HPDE6-E6E7 (cell line): ENCODE measurements at regions not wholly inside any gene's neighbourhood (a gene's known extent, or its start where the extent isn't known, plus 50 kb on each side); places are given as distances from the start of the nearest gene placed in this dataset.
"Not testable (repeated sequence)": the region's sequence is repeated elsewhere in the genome, so short reads cannot be mapped to it uniquely, and the experiment has no call there.

Experiments
- DNase-seq: peaks from one replicate; pipeline ENCODE4 v3.0.0; 2011; ENCODE audit warnings: missing footprints; ENCODE audit errors: extremely low spot score

GRCh38 chr2:36235426-36235825, 120.2 kb upstream of the CRIM1 start:
- DNase-seq = no peak

DNA sequence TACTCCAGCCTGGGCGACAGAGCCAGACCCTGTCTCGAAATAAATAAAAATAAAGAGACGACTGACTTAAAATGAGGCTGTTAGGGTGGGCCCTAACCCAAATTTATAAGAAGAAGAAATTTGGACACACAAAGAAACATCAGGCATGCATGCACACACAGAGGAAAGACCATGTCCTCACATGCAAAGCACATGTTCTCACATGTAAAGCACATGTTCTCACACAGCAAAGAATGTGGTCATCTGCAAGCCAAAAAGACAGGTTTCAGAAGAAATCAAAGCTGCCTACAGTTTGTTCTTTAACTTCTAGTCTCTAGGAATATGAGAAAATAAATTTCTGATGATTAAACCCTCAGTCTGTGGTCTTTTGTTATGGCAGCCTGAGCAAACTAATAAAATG, 132.3 kb upstream of the CRIM1 start:
- DNase-seq = no peak

DNA sequence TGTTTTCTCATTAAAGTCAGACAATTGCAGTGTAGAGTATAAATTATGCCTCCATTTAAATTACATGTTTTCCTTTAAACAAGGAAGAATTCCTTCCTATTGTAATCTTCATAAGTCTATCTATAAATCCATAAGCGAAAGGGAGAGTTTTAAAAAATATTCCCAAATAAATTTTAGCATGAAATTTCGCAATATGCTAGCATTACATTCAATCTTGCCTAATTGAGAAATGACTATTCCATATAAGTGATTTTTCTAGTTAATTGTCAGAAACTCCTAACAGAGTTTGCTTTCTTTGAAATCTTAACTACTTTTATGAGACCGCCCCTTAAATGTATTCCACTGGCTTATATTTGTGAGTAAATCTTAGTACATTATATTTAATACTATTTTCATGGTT, 133.1 kb upstream of the CRIM1 start:
- no peak for DNase-seq

GRCh38 chr2:36214691-36215090, 140.9 kb upstream of the CRIM1 start:
- DNase-seq = no peak

GRCh38 chr2:36203366-36203765, 152.2 kb upstream of the CRIM1 start:
- DNase-seq = no peak

GRCh38 chr2:36197181-36197971, 158.2 kb upstream of the CRIM1 start:
- DNase-seq = no peak

GRCh38 chr2:36193680-36194079, 161.9 kb upstream of the CRIM1 start:
- no peak for DNase-seq

DNA sequence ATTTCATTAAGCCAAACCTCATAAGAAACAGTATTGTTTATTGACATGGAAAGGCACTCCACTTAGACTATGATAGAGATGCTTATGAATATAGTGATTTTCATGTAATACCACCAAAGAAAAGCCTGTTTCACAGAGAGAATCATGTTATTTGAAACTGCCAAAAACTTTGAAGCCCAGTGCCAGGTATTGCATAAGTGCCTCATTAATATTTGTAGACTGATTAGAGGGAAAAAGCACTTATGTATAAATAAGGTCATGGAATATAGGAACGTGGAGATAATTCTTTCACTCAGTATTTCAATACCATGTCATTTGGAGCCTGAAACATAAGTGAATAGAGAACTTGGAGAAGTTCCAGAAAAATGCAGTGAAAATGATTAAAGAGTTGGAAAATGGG, 162.6 kb upstream of the CRIM1 start:
- no peak for DNase-seq

DNA sequence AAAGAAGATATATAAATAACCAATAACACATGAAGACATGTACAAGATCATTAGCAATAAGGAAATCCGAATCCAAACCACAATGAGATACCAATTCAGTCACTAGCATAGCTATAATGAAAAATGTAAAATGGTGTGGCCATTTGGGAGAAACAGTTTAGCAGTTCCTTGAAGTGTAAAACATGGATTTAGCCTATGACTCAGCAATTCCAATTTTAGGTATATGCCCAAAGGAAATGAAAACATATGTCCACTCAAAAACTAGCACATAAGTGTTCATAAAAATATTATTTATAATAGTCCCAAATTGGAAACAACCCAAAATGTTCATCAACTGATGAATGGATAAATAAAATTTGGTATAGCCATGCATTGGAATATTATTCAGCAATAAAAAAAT, 165.5 kb upstream of the CRIM1 start:
- no peak for DNase-seq

DNA sequence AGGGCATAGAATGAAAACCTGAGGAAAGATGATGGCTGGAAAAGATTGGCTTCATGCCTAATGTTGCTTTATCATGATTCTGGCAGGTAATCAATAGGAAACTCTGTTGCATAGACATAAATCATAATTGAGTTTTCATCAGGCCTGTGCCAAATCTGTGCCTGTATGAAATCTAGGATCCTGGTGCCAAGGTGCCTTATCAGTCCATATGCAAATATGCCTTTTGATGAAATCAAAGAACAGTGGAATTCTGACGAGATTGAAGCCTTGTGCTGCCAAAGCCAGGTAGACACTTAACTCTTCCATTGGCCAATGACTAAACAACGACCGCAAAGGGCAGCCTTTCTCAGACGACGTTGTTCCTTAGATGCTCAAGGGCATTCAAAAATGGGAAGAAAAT, 170.0 kb upstream of the CRIM1 start:
- DNase-seq = no peak

DNA sequence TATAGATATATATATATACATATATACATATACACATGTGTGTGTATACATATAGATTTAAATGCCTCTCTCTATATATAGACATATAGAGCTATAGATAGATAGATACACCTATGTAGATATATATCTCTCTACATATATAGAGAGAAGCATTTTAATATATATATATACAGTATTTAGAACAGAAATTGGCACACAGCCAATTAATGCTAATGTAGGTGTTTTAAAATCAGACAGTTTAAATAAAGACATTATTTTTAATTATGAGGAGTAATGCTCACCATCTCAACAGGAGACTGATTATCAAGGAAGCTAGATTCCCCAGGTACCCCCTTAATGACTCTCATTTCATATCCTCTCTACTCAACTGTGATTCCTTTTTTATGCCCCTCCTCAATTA, 170.7 kb upstream of the CRIM1 start:
- DNase-seq = no peak

GRCh38 chr2:36180789-36181482, 174.6 kb upstream of the CRIM1 start:
- DNase-seq = not testable (repeated sequence)

- DNase-seq = not testable (repeated sequence)
Measured at GRCh38 chr2:36180293-36180692, 175.3 kb upstream of the CRIM1 start.

DNA sequence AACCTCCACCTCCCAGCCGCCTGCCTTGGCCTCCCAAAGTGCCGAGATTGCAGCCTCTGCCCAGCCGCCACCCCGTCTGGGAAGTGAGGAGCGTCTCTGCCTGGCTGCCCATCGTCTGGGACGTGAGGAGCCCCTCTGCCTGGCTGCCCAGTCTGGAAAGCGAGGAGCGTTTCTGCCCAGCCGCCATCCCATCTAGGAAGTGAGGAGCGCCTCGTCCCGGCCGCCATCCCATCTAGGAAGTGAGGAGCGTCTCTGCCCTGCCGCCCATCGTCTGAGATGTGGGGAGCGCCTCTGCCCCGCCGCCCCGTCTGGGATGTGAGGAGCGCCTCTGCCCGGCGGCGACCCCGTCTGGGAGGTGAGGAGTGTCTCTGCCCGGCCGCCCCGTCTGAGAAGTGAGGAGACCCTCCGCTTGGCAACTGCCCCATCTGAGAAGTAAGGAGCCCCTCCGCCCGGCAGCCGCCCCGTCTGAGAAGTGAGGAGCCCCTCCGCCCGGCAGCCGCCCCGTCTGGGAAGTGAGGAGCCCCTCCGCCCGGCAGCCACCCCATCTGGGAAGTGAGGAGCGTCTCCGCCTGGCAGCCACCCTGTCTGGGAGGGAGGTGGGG, 175.8 kb upstream of the CRIM1 start:
- not testable (repeated sequence) for DNase-seq

DNA sequence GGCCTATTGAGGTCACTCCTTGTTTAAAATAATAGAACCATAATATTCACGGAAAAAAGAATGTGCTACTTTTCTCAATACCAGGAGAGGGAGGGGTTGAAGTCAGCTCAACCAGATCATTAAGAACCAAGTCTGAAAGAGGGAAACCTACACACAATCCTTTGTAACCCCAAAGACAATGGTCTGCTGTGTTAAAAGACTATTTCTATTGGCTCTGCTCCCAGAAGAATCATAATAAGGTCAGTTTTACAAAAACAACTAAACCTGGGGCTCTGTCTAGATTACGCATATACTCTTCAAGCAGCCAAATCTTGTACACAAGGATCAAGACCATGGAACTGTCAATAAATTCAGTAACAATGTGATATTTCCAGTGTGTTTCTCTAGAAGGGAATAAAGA, 177.2 kb upstream of the CRIM1 start:
- no peak for DNase-seq

- no peak for DNase-seq
Measured at GRCh38 chr2:36177282-36177681, 178.3 kb upstream of the CRIM1 start.

GRCh38 chr2:36174920-36175319, 180.7 kb upstream of the CRIM1 start:
- no peak for DNase-seq

GRCh38 chr2:36173760-36174404, 181.7 kb upstream of the CRIM1 start:
- DNase-seq = no peak

DNA sequence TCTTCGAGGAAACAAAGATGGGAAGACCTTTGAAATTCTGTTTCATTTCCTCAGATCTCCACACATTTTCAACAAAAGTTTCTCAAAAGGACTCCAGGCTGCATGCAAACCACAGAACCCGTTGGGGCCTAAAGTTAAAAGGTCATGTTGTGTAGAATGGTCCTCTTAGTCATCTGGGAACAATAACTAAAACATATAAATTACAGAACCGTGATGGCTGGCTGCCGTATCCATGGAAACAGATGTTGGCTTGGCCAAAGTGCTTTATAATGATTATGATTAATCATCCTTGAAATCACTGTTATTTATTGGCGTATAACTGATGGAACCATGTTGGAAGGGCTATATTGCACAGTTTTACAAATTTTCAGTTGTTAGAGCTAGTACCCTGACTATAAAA, 182.8 kb upstream of the CRIM1 start:
- no peak for DNase-seq

DNA sequence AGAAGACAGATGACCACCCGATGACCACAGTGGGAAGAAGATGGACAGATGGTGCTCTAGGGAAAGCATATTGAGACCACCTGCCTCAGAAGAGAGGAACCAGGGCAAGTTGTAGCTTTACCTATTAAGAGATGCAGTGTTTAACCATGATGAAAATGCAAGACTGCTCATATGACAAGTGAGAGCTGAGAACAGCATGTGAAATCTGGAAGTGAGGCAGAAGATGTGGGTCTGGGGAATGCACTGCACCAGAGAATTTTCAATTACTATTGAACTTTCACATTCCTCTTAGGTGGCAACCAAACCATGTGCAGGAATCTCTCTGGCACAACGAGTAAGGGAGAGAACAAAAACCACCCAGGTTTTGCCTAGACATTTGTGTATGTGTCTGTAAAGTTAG, 184.8 kb upstream of the CRIM1 start:
- no peak for DNase-seq

- no peak for DNase-seq
Measured at GRCh38 chr2:36169843-36170242, 185.7 kb upstream of the CRIM1 start.

DNA sequence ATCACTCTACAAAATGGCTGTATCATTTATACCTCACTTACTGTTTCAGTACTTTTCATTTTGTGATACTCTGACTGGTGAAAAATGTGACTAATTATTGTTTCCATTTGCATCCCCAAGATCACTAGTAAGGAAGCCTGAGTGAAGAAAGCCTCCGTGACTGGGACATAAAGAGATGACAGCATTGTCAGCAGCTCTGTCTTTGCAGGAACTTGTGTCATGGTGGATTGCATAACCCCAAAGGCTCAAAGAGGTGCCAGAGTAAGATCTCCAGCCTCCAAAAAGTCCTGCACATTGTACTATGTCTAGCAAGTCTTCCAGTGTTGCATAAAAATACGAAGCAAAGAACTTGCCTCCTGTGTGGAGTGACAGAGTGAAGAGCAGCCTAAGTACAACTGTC, 187.5 kb upstream of the CRIM1 start:
- DNase-seq = no peak

DNA sequence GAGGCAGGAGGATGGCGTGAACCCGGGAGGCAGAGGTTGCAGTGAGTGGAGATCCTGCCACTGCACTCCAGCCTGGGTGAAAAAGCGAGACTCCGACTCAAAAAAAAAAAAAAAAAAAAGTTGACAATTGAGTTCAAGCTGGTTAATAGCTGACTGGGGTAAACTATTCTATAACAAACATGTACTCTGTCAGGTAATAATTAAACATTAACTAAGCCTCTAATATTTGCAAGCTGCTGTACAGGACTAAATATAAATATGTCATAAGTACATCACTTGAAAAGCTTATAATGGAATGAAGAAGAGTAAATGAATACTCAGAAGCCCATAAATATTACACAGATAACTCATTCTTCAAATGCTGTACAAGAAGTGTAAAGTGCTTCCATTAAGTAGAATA, 190.4 kb upstream of the CRIM1 start:
- no peak for DNase-seq
